ENCODE measurements at regions not wholly inside any gene's neighbourhood (a gene's known extent, or its start where the extent isn't known, plus 50 kb on each side); places are given as distances from the start of the nearest gene placed in this dataset.

DNA sequence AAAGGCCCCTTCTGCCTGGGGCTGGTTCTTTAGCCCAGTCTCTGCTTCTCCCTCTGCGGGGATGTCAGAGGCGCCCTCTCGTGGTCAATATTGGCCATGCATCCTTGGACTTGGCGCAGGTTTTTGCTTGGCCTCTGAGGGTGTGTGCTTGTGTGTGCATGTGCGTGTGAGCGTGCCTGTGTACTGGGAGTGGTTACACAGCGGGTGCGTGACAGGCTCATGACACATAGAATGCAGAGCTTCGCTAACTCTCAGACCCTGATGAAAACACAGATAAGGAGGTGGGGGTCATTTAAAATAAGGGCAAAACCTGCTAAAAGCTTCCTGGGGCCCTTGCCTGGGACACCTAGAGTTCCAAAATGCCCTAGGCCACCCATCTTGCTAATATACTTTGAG, 160.9 kb downstream of the SMAD6 start:
- 27 to 47% methylated on average over 5 to 9 of the region's 9 CpGs for WGBS, 2 experiments (ENCODE audit: insufficient coverage in 1 of 2, insufficient read length in 1 of 2)

DNA sequence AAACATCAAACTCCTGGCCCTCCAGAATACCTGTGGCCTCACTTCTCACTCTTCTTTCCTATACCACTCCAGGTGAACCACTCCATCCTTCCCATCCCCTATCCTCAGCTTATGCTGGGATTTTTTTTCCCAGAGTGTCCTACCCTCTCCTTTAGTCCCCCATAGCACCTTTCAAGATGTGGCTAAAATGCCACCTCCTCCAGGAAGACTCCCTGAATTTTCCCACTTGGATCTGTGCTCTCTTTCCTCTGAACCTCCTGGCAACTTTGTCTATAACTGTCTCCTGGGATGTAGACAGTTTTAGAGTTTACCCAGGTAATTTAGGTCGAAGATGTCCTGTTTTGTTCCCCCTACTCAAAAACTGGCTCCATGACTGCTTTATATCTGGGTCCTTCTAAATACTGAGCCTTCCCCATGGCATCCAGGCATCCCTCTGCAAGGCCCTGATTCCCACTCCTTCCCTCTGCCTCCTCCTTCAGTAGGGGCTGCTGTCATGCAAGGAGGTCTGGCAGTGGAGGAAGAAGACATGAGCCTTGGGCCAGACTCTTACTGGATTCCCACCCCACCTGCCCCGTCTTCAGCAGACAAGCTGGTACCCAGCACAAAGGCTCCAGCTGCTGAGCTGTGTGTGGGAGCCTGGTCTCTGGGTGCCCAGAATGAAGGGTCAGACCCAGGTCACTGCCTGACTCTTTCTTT, 161.5 kb downstream of the SMAD6 start:
- no peak overlapping the region for H3K27ac Mint-ChIP-seq
- Histone ChIP-seq H3K4me1 (ENCODE audit: control insufficient read depth, insufficient read depth, low read length) (peaks cover 6% of the 10 kb centered on the region), H3K27me3 (ENCODE audit: control insufficient read depth, insufficient read depth, low read length, poor library complexity, severe bottlenecking) (no peaks in the 10 kb centered on the region), H3K9ac (ENCODE audit: extremely low read depth, low read length, poor library complexity, severe bottlenecking) (no peak overlapping the region), H3K27ac (ENCODE audit: low read depth, low read length) (no peak overlapping the region), H3K9me3 (ENCODE audit: control insufficient read depth, low read length) (no peaks in the 10 kb centered on the region), H3K4me3 (ENCODE audit: low read length) (no peak overlapping the region), H3K36me3 (ENCODE audit: control insufficient read depth, insufficient read depth, low read length) (peaks cover 6% of the 10 kb centered on the region)
- H3K36me3 Mint-ChIP-seq (ENCODE audit: low read depth), result peaks cover 22% of the 10 kb centered on the region
- TF ChIP-seq, protein P1, sequence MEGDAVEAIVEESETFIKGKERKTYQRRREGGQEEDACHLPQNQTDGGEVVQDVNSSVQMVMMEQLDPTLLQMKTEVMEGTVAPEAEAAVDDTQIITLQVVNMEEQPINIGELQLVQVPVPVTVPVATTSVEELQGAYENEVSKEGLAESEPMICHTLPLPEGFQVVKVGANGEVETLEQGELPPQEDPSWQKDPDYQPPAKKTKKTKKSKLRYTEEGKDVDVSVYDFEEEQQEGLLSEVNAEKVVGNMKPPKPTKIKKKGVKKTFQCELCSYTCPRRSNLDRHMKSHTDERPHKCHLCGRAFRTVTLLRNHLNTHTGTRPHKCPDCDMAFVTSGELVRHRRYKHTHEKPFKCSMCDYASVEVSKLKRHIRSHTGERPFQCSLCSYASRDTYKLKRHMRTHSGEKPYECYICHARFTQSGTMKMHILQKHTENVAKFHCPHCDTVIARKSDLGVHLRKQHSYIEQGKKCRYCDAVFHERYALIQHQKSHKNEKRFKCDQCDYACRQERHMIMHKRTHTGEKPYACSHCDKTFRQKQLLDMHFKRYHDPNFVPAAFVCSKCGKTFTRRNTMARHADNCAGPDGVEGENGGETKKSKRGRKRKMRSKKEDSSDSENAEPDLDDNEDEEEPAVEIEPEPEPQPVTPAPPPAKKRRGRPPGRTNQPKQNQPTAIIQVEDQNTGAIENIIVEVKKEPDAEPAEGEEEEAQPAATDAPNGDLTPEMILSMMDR (conservative IDR thresholded peaks at IDR 0.05), result no peak
- no peaks in the 10 kb centered on the region for H3K9me3 Mint-ChIP-seq
- no peak overlapping the region for H3K4me3 Mint-ChIP-seq
- 87 to 89% methylated on average over 1 to 2 of the region's 2 CpGs for WGBS, 2 experiments (ENCODE audit: insufficient coverage in 1 of 2, insufficient read length in 1 of 2)
- H3K4me1 Mint-ChIP-seq, result peaks cover 18% of the 10 kb centered on the region
- no peaks in the 10 kb centered on the region for H3K27me3 Mint-ChIP-seq (ENCODE audit: insufficient read depth)
- DNase-seq, result peak; percentile 38

More for the DNA sequence above, 160.9 kb downstream of the SMAD6 start:
- no peaks in the 10 kb centered on the region for H3K27me3 Mint-ChIP-seq (ENCODE audit: insufficient read depth)
- H3K9me3 ChIP-seq (ENCODE audit: control insufficient read depth, low read length), result no peaks in the 10 kb centered on the region
- H3K4me1 ChIP-seq (ENCODE audit: control insufficient read depth, insufficient read depth, low read length), result peaks cover 6% of the 10 kb centered on the region
- no peak overlapping the region for H3K4me3 ChIP-seq (ENCODE audit: low read length)
- no peaks in the 10 kb centered on the region for H3K9me3 Mint-ChIP-seq
- no peaks in the 10 kb centered on the region for H3K27me3 ChIP-seq (ENCODE audit: control insufficient read depth, insufficient read depth, low read length, poor library complexity, severe bottlenecking)
- H3K27ac Mint-ChIP-seq, result no peak overlapping the region
- peaks cover 18% of the 10 kb centered on the region for H3K4me1 Mint-ChIP-seq
- H3K4me3 Mint-ChIP-seq, result no peak overlapping the region
- TF ChIP-seq, protein P1 (conservative IDR thresholded peaks at IDR 0.05), result peak; percentile 94
- peaks cover 24% of the 10 kb centered on the region for H3K36me3 Mint-ChIP-seq (ENCODE audit: low read depth)
- peaks cover 7% of the 10 kb centered on the region for H3K36me3 ChIP-seq (ENCODE audit: control insufficient read depth, insufficient read depth, low read length)
- H3K27ac ChIP-seq (ENCODE audit: low read depth, low read length), result no peak overlapping the region
- peak; percentile 95 for DNase-seq
- no peak overlapping the region for H3K9ac ChIP-seq (ENCODE audit: extremely low read depth, low read length, poor library complexity, severe bottlenecking)

DNA sequence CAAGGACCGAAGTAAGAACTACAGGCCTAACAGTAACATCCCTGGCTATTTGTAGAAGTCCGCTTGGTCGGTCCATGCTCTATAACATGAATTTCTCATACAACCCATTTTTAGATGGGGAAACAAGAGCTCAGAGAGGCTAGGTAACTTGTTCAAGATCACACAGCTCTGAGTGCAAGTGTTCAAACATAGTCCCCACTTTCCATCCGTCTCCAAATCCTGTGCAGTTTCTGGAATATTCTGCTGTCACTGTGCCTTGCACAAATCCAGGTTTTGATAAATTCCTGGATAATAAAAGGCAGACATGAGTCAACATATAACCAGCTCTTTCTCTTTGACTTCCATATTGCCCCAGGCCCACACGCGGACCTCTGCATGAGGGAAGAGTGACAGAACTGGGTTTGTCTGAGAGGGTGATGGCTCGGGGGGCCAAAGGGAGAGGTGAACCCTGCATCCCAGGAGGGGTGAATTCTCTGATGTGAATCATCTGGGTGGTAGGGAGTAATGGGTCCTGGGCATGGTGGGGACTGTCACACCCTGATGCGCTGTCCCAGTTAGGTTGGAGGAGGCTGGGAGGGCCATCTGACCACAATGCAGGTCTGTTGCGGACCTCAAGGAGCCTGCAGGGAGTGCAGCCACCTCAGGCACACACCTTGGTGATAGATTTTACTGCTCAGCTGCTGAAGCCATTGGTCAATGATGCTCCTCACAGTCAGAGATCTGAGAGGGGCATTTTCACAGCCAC, 162.2 kb downstream of the SMAD6 start:
- H3K4me1 Mint-ChIP-seq, result peaks cover 18% of the 10 kb centered on the region
- DNase-seq, result peak; percentile 28
- Histone ChIP-seq H3K27me3 (ENCODE audit: control insufficient read depth, insufficient read depth, low read length, poor library complexity, severe bottlenecking) (no peaks in the 10 kb centered on the region), H3K4me3 (ENCODE audit: low read length) (no peak overlapping the region), H3K9ac (ENCODE audit: extremely low read depth, low read length, poor library complexity, severe bottlenecking) (no peak overlapping the region), H3K4me1 (ENCODE audit: control insufficient read depth, insufficient read depth, low read length) (peaks cover 6% of the 10 kb centered on the region), H3K9me3 (ENCODE audit: control insufficient read depth, low read length) (no peaks in the 10 kb centered on the region), H3K36me3 (ENCODE audit: control insufficient read depth, insufficient read depth, low read length) (peaks cover 4% of the 10 kb centered on the region), H3K27ac (ENCODE audit: low read depth, low read length) (no peak overlapping the region)
- peaks cover 18% of the 10 kb centered on the region for H3K36me3 Mint-ChIP-seq (ENCODE audit: low read depth)
- H3K27ac Mint-ChIP-seq, result no peak overlapping the region
- TF ChIP-seq, protein P1 (conservative IDR thresholded peaks at IDR 0.05), result no peak
- H3K27me3 Mint-ChIP-seq (ENCODE audit: insufficient read depth), result no peaks in the 10 kb centered on the region
- H3K9me3 Mint-ChIP-seq, result no peaks in the 10 kb centered on the region
- no peak overlapping the region for H3K4me3 Mint-ChIP-seq
- 95 to 97% methylated on average over 8 to 9 of the region's 9 CpGs for WGBS, 2 experiments (ENCODE audit: insufficient coverage in 1 of 2, insufficient read length in 1 of 2)
